GM18873 (cell line): ENCODE measurements at regions not wholly inside any gene's neighbourhood (a gene's known extent, or its start where the extent isn't known, plus 50 kb on each side); places are given as distances from the start of the nearest gene placed in this dataset.

Source experiments
- ATAC-seq: cut with Tn5 transposase; IDR thresholded peaks from one replicate; pipeline ENCODE4 v1.9.1; 2021; ENCODE audit warnings: mild to moderate bottlenecking, moderate library complexity, moderate number of reproducible peaks; ENCODE audit not compliant: unreplicated experiment, low FRiP score

DNA sequence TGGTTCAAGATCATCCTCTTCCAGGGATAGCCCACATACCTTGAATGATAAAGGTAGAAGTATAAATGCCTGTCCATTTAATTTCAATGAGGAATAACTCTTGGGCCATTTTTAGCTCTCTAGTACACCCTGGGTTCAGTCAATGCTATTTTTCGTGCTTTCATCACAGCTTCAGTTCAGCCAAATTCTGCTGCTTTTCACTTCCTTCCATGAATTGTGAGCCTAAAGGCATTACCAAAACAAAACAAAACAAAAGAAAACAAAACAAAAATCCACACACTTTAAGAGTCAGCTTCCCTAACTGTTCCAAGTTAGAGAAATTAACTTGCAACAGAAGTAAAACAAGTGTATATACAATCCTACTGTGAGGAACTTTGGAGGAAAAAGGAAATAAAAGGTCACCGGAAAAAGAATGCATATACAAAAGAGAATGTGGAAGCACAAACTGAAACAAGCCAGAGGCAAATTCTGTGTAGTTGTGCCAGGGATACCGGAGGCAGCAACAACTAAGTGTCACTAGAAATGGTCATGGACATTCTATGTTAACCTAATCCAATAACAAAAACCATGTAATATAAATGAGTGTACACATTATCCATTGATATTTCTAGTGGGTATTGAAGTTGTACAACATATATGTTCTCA lies 423.1 kb downstream of the KCTD8 start:
- no peak for ATAC-seq

DNA sequence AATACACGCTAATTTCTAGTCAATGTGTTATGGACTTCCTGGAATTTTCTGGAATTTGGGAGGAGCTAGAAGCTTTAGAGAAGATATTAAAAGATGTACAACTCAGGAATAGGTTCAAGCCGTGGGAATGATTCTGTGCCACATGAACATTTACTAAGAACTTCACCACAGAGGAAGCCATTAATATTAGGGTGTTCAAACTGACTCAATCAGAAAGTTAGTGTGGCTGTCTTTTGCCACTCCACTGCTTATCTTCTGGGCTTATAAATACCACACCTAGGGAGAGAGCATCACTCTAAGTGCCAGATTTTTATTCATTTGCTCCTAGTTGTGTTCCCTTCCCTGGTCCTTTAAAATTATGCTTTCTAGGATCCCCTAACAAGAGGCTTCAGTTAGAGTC lies 409.8 kb downstream of the KCTD8 start:
- ATAC-seq, result no peak

DNA sequence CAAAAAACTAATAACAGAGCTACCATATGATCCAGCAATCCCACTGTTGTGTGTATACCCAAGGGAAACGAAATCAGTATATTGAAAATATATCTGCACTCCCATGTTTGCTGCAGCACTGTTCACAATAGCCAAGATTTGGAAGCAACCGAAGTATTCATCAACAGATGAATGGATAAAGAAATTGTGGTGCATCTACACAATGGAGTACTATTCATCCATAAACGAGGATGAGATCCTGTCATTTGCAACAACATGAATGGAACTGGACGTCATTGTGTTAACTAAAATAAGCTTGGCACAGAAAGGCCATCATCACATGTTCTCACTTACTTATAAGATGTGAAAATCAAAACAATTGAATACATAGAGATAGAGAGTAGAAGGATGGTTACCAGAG lies 402.1 kb downstream of the KCTD8 start:
- no peak for ATAC-seq

DNA sequence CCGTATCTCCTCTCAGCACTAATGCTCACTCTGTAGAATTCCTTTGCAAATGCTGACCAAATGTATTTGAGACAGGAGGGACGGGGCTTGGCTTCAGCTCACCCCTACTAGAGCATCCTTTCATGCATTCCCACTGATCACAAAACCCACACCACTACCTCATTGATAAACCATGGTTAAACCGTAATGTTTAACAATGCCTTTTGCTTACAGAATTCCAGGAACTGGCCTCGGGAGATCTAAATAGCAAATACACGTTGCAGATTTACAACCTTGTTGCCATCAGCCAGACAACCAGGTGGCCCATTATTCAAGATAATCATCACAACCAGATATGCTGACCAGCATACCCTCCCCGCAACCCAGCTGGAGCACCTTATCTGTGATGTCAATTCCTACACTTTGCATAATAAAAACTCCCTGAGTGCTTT lies 391.9 kb downstream of the KCTD8 start:
- ATAC-seq, result no peak

DNA sequence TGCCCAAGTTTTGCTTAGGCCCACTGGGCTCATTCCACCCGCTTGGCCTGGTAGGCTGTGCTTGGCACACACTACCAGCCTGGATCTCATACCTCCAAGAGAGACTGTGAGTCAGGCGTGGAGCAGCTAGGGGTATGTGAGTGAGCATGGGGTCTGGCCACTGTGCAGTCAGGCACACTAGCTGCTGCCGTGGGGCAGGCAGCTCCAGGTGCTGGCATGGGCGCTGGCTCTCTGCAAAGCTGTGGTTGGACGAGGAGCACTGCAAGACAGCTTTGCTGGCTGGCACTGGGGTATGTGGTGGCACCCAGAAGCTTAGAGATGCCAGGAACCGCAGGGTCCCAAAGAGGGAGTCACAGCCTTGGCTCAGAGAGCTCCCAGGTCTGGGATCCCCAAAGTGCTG lies 377.8 kb downstream of the KCTD8 start:
- ATAC-seq, result no peak

DNA sequence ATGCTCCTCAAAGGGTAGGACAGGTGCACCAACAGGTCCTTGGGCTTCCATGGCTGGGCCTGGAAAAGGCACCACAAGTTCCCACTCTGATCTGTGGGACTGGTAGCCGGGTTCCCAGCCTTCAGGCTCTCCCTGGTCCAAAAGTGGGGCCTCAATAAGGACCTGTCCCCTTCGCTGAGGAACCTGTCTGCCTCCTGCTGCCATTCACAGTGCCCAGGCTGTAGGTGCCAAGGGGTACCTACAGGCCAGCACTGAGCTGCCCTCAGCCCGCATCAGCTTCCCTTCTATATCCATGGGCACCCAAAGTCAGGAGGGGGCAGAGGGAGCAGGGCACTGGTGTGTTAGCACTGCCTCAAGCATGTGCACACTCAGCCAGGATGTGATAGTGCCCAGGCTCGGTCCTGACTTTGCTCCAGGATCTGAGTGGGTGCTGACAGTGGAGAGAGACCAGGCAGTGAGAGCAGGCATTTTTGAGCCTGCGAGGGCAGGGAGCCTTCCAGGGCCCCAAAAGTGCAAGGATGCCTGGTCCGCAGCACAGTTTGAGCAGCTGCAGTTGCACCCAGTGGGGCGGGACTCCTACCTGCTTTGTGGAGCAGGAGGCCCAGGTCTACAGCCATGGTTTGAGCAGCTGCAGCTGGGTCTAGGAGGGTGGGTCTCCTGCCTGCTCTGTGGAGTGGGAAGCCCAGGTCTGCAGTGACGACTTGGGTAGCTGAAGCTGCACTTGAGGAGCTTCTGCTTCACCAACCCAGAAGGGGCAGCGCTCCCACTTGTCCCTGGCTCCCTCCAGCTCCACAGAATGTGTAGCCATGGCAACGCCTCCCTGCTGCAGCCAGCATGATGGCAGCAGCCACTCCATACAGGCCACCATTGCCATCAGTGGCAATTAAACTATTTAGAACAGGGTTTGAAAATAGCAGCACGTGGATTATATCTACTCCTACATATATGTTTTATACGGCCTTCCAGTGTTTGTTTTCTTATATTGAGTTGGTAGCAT lies 376.4 kb downstream of the KCTD8 start:
- ATAC-seq, result no peak

DNA sequence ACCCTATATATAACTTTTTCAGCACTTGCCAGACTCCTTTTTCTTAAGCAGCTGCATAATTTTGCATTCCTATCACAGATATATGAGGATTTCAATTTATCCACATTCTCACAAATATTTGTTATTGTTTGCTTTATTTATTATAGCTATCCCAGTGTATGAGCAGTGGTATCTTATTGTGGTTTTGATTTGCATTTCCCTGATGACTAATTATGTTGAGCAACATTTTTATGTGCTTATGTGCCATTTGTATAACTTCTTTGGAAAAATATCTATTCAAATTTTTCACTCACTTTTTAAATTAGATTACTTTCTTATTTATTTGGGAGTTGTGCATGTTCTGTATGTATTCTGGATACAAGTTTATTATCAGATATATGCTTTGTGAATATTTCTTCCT lies 361.9 kb downstream of the KCTD8 start:
- ATAC-seq, result no peak

DNA sequence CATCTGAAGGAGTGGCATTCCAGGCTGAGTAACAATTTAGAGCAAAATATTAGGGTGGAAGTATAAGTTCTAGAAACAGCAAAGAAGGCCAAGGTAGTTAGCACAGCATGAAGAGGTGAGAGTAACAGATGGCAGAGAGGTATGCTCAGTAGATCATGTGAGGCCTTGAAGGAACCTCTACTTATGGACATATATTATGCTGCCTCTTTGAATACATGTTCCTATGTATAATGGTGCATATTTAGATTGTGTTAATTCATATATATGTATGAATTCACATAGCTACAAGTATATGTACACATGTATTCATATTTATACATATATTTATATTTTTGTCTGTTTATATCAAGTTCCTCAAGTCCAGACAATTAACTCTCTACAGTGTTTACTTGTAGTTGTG lies 355.2 kb downstream of the KCTD8 start:
- ATAC-seq, result no peak

DNA sequence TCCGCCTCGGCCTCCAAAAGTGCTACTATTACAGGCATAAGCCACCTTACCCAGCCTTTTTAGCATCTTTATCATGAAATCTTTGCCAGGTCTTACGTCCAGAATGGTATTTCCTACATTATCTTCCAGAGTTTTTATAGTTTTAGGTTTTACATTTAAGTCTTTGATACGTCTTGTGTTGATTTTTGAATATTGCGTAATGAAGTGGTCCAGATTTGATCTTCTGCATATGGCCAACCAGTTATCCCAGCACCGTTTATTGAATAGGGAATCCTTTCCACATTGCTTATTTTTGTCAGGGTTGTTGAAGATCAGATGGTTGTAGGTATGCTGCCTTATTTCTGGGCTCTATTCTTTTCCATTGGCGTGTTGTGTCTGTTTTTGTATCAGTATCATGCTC lies 349.6 kb downstream of the KCTD8 start:
- no peak for ATAC-seq

DNA sequence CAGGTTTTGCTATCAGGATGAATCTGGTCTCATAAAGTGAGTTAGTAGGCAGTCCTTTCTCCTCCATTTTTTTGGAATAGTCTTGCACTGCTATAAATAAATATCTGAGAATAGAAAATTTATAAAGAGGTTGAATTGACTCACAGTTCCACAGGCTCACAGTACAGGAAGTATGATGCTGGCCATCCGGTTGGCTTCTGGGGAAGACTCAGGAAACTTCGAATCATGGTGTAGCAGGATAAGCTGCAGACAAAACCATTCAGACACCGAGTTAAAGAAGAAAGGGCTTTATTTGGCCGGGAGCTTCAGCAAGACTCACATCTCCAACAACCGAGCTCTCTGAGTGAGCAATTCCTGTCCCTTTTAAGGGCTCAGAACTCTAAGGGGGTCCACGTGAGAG lies 348.2 kb downstream of the KCTD8 start:
- ATAC-seq, result no peak

DNA sequence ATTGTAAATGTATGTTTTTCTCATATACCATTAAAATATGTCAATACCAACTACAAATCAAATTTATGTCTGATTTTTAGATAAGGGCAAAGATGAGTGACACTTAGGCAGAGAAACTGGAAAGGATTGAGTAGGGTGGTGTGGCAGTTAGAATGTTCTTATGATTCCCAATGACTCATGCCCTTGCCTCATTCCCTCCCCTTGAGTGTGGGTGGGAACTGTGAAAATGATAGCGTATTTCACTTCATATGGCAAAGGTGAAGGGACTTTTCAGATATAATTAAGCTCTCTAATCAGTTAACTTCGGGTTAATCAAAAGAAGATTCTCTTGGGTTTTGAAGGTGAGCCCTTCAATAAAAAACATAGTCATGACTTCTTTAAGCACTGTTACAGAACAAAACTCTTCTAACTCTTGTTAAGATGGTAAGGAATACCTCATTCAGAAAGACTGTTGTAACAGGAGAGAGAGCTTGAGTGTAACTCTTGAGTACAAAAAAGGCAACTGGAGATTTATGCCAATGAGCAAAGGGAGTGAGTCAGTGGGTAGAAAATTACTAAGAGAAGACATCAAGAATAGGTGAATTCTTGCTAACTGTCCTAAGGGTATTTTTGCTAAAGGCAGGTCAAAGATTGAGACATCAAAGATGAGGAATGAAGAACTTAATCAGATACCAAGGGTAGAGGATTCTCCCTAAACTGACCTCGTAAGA lies 329.5 kb downstream of the KCTD8 start:
- no peak for ATAC-seq

DNA sequence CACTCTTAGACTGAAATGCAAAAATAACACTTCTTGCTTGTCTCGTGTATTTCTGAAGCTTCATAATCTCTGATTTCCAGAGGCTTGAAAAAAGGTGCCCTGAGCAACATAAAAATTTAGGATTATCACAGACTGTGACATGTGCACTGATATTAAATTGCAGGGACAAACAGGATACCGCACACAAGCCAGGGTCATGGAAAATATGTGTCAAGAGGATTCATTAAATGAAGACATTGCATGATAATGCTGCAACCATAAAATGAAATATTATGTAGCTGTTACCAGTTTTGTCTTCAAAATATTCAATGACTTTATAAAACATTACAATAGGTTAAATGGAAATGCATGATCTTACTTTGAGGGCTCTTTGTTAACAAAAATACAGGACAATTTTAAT lies 328.0 kb downstream of the KCTD8 start:
- no peak for ATAC-seq

DNA sequence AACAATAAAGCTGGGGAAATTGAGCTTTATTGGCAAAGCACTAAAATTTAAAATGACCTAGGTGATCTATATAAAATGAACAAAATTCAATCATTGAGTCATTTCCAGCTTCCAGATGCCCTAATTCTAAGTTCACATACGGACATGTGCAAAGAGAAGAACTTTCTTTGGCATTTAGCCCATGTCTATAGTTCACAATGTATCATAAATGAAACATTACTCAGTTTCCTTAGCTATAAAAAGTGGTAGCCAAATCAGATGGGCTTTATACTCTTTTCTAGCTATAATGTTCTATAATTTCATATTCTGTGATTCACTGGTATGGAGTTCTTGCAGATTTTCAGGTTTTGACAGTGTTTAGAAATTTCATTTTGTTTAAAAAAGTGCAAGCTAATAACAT lies 327.4 kb downstream of the KCTD8 start:
- no peak for ATAC-seq
